Panc1 (cell line): ENCODE measurements at regions not wholly inside any gene's neighbourhood (a gene's known extent, or its start where the extent isn't known, plus 50 kb on each side); places are given as distances from the start of the nearest gene placed in this dataset.

ENCODE experiments used
- ATAC-seq: fragments of 200-7000 bp; cut with Tn5 transposase; 2 replicates; pipeline ENCODE4 v1.9.1; 2020; ENCODE audit warnings: mild to moderate bottlenecking, moderate library complexity
- BruUV-seq: library from RNA; stranded (reverse); fragments of 400-500 nt; replicated peaks from 2 replicates; lab custom pipeline; 2021; lab: Mats Ljungman, UMichigan
- CTCF ChIA-PET: fragments of 300-600 bp; sonication (Branson Sonifier 250); formaldehyde crosslinking; loops from one replicate; lab custom pipeline; 2022; ENCODE audit warnings: antibody characterized with exemption; lab: Charles Lee
- POLR2A ChIA-PET: fragments of 300-600 bp; sonication (Branson Sonifier 250); formaldehyde crosslinking; loops from one replicate; lab custom pipeline; 2022; ENCODE audit warnings: antibody characterized with exemption; lab: Charles Lee
- DNase-seq: peaks from one replicate; pipeline ENCODE4 v3.0.0-alpha.2; 2010; ENCODE audit warnings: low read depth, low spot score
- H3K27ac ChIP-seq: 2 replicates; pipeline ENCODE4 v1.5.1; 2011; ENCODE audit warnings: mild to moderate bottlenecking, low read length, inconsistent platforms
- H3K27me3 ChIP-seq: fragments of 200-500 bp; sonication (Bioruptor generic); 2 replicates; pipeline ENCODE4 v1.6.0; 2014; ENCODE audit warnings: low read length, inconsistent platforms; ENCODE audit not compliant: control insufficient read depth, insufficient read depth
- H3K36me3 ChIP-seq: fragments of 200-500 bp; sonication (Bioruptor generic); 2 replicates; pipeline ENCODE4 v1.5.1; 2014; ENCODE audit warnings: inconsistent platforms, mild to moderate bottlenecking, low read length, moderate library complexity; ENCODE audit not compliant: control insufficient read depth, insufficient read depth
- H3K4me1 ChIP-seq: 2 replicates; pipeline ENCODE4 v1.5.1; 2011; ENCODE audit warnings: inconsistent platforms, mild to moderate bottlenecking, low read length, moderate library complexity; ENCODE audit not compliant: control insufficient read depth, insufficient read depth
- H3K4me3 ChIP-seq, 2 experiments: 2 replicates each; pipeline ENCODE4 v1.5.1; 2011 to 2012; ENCODE audit warnings: low read depth in 2 of 2, low read length in 2 of 2, mild to moderate bottlenecking in 2 of 2, inconsistent platforms in 1 of 2, moderate library complexity in 1 of 2
- H3K9me3 ChIP-seq: fragments of 200-500 bp; sonication (Bioruptor generic); 2 replicates; pipeline ENCODE4 v1.5.1; 2014; ENCODE audit warnings: low read depth, mild to moderate bottlenecking, inconsistent platforms, low read length, moderate library complexity; ENCODE audit not compliant: control insufficient read depth, insufficient read depth
- CTCF ChIP-seq: fragments of 450-650 bp; IDR thresholded peaks from 2 replicates; pipeline ENCODE4 v1.5.1; 2017; ENCODE audit warnings: mild to moderate bottlenecking
- POLR2AphosphoS5 ChIP-seq: IDR thresholded peaks from 2 replicates; pipeline ENCODE4 v1.6.1; 2012; ENCODE audit warnings: mild to moderate bottlenecking, low read depth, low read length, moderate library complexity
- REST ChIP-seq, 2 experiments: IDR thresholded peaks; 2 replicates each; pipeline ENCODE4 v1.6.1; 2011 to 2012; ENCODE audit warnings: low read depth in 2 of 2, control low read depth in 1 of 2, low read length in 1 of 2, mild to moderate bottlenecking in 1 of 2, moderate library complexity in 1 of 2; ENCODE audit not compliant: insufficient read depth in 1 of 2
- SIN3A ChIP-seq: IDR thresholded peaks from 2 replicates; pipeline ENCODE4 v1.6.1; 2012; ENCODE audit warnings: low read depth, mild to moderate bottlenecking, low read length, moderate library complexity, borderline replicate concordance; ENCODE audit not compliant: insufficient read depth
- TCF7L2 ChIP-seq: IDR thresholded peaks from 2 replicates; pipeline ENCODE4 v1.6.1; 2011; ENCODE audit warnings: mild to moderate bottlenecking, low read depth, low read length, inconsistent platforms
- in situ Hi-C: cut with HindIII; loops from 2 replicates; pipeline ENCODE4 v1.10.0; 2016; ENCODE audit warnings: low sequenced_read_pairs, low pct_unique_long_range_greater_than_20kb
- intact Hi-C: fragments of 100-400 bp; cut with micrococcal nuclease; formaldehyde crosslinking; loops from one replicate; pipeline ENCODE4 v1.10.0; 2022; ENCODE audit not compliant: unreplicated experiment

- in situ Hi-C loops (no loop called here), intact Hi-C loops (no loop called here)
- 0 out of 2 replicates have a peak, but pooled peaks cover 2% of the 10 kb centered on the region for H3K27me3 ChIP-seq
- H3K27ac ChIP-seq = no peak overlapping the region
- H3K4me3 ChIP-seq = no peak overlapping the region
- DNase-seq (no peak), ATAC-seq (no peak)
- H3K36me3 ChIP-seq = no peaks in the 10 kb centered on the region
- TF ChIP-seq SIN3A (no peak), REST (IDR thresholded peaks at IDR 0.05; ENCODE audit: insufficient read depth in 1 of 2, low read depth in 2 of 2, low read length in 1 of 2) (no peak)
- CTCF ChIA-PET = no interaction called here
- H3K9me3 ChIP-seq = no peaks in the 10 kb centered on the region
- BruUV-seq = no TSS peak
- POLR2A ChIA-PET = no interaction called here
- H3K4me1 ChIP-seq = no peaks in the 10 kb centered on the region
Observed at GRCh38 chr20:17021481-17021880, 205.4 kb upstream of the PCSK2 start.

GRCh38 chr20:17023036-17023435 lies 203.8 kb upstream of the PCSK2 start:
- ChIA-PET CTCF (no interaction called here), POLR2A (no interaction called here)
- no peak for ATAC-seq
- H3K4me3 ChIP-seq = no peak overlapping the region
- no peaks in the 10 kb centered on the region for H3K9me3 ChIP-seq
- intact Hi-C loops = no loop called here
- BruUV-seq = no TSS peak
- 0 out of 2 replicates have a peak, but pooled peaks cover 2% of the 10 kb centered on the region for H3K27me3 ChIP-seq
- no peak for DNase-seq
- no peak for TF ChIP-seq TCF7L2
- no peak for TF ChIP-seq POLR2AphosphoS5
- TF ChIP-seq CTCF = no peak
- TF ChIP-seq SIN3A = no peak
- TF ChIP-seq REST (IDR thresholded peaks at IDR 0.05; ENCODE audit: insufficient read depth in 1 of 2, low read depth in 2 of 2, low read length in 1 of 2) = no peak
- no peaks in the 10 kb centered on the region for H3K36me3 ChIP-seq
- in situ Hi-C loops = no loop called here
- no peak overlapping the region for H3K27ac ChIP-seq
- H3K4me1 ChIP-seq = no peaks in the 10 kb centered on the region
